KMS-11 (cell line): ENCODE measurements at regions not wholly inside any gene's neighbourhood (a gene's known extent, or its start where the extent isn't known, plus 50 kb on each side); places are given as distances from the start of the nearest gene placed in this dataset.

Experiments used
- H2AFZ ChIP-seq: fragments of 200-600 bp; sonication (generic); 2 replicates; pipeline ENCODE4 v1.6.1; 2016; ENCODE audit warnings: antibody characterized with exemption, mixed run types, low read depth
- H3K27ac ChIP-seq: fragments of 200-600 bp; sonication (generic); 2 replicates; pipeline ENCODE4 v1.6.1; 2016; ENCODE audit warnings: mild to moderate bottlenecking, mixed run types
- H3K27me3 ChIP-seq: fragments of 200-600 bp; sonication (generic); 2 replicates; pipeline ENCODE4 v1.6.1; 2017; ENCODE audit warnings: mild to moderate bottlenecking, low read depth, mixed run types, moderate library complexity; ENCODE audit not compliant: insufficient read depth
- H3K36me3 ChIP-seq: fragments of 200-600 bp; sonication (generic); 2 replicates; pipeline ENCODE4 v1.6.1; 2017; ENCODE audit warnings: mild to moderate bottlenecking, mixed run types; ENCODE audit not compliant: insufficient read depth
- H3K4me1 ChIP-seq: fragments of 200-600 bp; sonication (generic); 2 replicates; pipeline ENCODE4 v1.6.1; 2016; ENCODE audit warnings: mild to moderate bottlenecking, low read depth, mixed run types; ENCODE audit not compliant: poor library complexity, severe bottlenecking
- H3K4me2 ChIP-seq: fragments of 200-600 bp; sonication (generic); 2 replicates; pipeline ENCODE4 v1.7.0; 2016; ENCODE audit warnings: mild to moderate bottlenecking, mixed run types
- H3K4me3 ChIP-seq: fragments of 200-600 bp; sonication (generic); IDR thresholded peaks from 2 replicates; pipeline ENCODE4 v1.6.1; 2017; ENCODE audit warnings: low read depth, low read length, mixed read lengths; ENCODE audit not compliant: insufficient read depth
- H3K79me2 ChIP-seq: fragments of 200-600 bp; sonication (generic); 2 replicates; pipeline ENCODE4 v1.6.1; 2016; ENCODE audit warnings: low read depth, mixed run types; ENCODE audit not compliant: insufficient read depth
- H3K9ac ChIP-seq: fragments of 200-600 bp; sonication (generic); 2 replicates; pipeline ENCODE4 v1.6.1; 2016; ENCODE audit warnings: mild to moderate bottlenecking, mixed run types
- H4K20me1 ChIP-seq: fragments of 200-600 bp; sonication (generic); 2 replicates; pipeline ENCODE4 v1.6.1; 2016; ENCODE audit warnings: mild to moderate bottlenecking, mixed run types; ENCODE audit not compliant: insufficient read depth
- TF ChIP-seq, protein P1 (sequence below): fragments of 200-600 bp; sonication (generic); conservative IDR thresholded peaks from 2 replicates; pipeline ENCODE4 v1.6.1; 2017; ENCODE audit warnings: low read depth, mild to moderate bottlenecking, antibody characterized with exemption, low read length, moderate library complexity, mixed read lengths

DNA sequence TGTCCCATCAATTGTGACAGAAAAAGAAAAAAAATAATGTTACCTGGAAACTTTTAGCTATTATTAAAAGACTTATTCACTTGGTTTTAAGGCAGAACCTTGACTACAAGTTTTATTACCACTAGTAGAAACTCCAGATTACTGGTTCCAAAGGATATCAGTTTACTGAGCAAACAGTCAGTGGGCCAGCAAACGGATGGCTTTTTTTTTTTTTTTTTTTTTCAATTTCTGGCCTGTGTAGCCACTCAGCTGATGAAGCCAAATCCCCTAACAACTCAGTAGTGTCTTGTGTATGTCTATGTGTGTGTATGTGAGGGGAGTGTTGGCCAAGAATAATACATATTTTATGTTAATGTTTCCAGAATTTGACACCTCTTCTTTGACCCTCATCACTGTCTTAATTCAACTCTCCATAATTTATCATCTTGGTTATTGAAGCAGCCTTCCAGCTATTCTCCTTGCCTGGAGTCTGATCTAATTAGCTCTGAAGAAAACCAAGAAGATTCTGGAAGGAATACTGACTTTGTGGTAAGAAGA is 724.9 kb downstream of the NSUN3 start:
- Histone ChIP-seq H3K27ac (no peak overlapping the region), H3K4me3 (no peak overlapping the region), H3K27me3 (no peaks in the 10 kb centered on the region), H2AFZ (no peak overlapping the region), H3K9ac (no peak overlapping the region), H3K36me3 (no peaks in the 10 kb centered on the region), H3K4me1 (no peaks in the 10 kb centered on the region), H3K79me2 (no peaks in the 10 kb centered on the region), H4K20me1 (no peaks in the 10 kb centered on the region; the same call in 1 of the 2 replicates), H3K4me2 (no peak overlapping the region)
- TF ChIP-seq, protein P1, sequence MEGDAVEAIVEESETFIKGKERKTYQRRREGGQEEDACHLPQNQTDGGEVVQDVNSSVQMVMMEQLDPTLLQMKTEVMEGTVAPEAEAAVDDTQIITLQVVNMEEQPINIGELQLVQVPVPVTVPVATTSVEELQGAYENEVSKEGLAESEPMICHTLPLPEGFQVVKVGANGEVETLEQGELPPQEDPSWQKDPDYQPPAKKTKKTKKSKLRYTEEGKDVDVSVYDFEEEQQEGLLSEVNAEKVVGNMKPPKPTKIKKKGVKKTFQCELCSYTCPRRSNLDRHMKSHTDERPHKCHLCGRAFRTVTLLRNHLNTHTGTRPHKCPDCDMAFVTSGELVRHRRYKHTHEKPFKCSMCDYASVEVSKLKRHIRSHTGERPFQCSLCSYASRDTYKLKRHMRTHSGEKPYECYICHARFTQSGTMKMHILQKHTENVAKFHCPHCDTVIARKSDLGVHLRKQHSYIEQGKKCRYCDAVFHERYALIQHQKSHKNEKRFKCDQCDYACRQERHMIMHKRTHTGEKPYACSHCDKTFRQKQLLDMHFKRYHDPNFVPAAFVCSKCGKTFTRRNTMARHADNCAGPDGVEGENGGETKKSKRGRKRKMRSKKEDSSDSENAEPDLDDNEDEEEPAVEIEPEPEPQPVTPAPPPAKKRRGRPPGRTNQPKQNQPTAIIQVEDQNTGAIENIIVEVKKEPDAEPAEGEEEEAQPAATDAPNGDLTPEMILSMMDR = no peak

DNA sequence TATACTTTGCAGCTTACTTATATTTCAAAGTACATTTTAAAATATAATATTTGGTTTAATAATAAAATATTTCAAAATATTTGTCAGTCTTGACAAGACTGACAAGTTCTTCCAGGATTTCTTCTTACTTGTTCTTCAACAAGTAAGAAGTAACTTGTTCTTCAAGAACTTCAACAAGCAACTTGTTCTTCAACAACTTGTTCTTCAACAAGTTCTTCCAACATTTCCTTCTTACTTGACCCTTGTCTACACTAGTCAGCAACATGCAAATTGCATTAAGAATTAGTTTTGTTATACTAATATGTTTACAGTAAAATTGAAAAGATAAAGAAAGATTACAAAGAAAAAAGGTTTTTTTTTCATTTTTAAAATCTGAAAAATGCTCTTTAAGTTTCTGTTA is 731.7 kb downstream of the NSUN3 start:
- Histone ChIP-seq H3K9ac (no peak overlapping the region), H3K4me1 (no peaks in the 10 kb centered on the region), H2AFZ (no peak overlapping the region), H3K4me2 (no peak overlapping the region), H3K79me2 (no peaks in the 10 kb centered on the region), H3K4me3 (no peak overlapping the region), H3K36me3 (no peaks in the 10 kb centered on the region), H3K27me3 (no peaks in the 10 kb centered on the region), H3K27ac (no peak overlapping the region), H4K20me1 (no peaks in the 10 kb centered on the region; the same call in 1 of the 2 replicates)
- TF ChIP-seq, protein P1 = no peak

DNA sequence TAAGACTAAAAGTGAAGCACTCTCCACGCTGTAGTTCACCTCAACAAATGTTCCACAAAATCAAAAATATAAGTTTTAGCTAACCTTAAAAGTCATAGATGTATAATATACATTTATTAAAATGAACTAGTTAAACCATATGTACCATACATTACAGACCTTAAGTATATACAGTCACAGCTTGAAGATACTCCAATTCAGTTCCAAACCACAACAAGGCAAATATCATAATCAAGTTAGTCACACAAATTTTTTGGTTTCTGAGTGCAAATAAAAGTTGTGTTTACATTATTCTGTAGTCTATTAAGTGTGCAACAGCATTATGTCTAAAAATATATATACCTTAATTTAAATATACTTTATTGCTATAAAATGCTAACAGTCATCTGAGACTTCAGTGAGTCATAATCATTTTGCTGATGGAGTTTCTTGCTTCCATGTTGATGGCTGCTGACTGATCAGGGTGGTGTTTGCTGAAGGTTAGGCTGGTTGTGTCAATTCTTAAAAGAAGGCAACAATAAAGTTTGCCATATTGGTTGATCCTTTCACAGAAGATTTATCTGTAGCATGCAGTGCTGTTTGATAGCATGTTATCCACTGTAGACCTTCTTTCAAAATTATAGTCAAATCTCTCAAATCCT is 736.7 kb downstream of the NSUN3 start:
- H3K4me2 ChIP-seq = no peak overlapping the region
- no peak overlapping the region for H3K4me3 ChIP-seq
- TF ChIP-seq, protein P1 = no peak
- H4K20me1 ChIP-seq = no peaks in the 10 kb centered on the region
- no peak overlapping the region for H2AFZ ChIP-seq
- no peak overlapping the region for H3K9ac ChIP-seq
- H3K27me3 ChIP-seq = no peaks in the 10 kb centered on the region
- H3K36me3 ChIP-seq = no peaks in the 10 kb centered on the region
- no peaks in the 10 kb centered on the region for H3K79me2 ChIP-seq
- H3K27ac ChIP-seq = no peak overlapping the region
- H3K4me1 ChIP-seq = no peaks in the 10 kb centered on the region

DNA sequence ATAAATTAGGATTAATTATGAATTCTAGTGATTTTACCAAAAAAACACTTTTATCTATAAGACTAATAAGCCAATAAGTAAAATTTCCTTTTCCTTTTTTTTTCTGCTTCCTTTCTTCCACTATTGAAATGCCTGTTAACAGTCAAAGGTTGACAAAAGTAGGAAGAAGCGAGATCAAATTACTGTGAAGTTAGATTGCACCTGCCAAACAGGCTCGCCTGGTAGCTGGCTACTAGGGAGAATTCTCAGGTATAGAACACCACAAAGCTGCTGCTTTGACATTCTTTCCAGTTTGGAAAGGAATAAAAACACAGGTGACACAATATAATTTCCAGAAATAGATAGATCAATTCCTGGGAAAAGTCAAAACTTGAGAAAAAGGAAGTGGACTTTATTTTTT is 749.0 kb downstream of the NSUN3 start:
- Histone ChIP-seq H3K27ac (no peak overlapping the region), H3K27me3 (no peaks in the 10 kb centered on the region), H3K4me2 (no peak overlapping the region), H2AFZ (no peak overlapping the region), H3K9ac (no peak overlapping the region), H3K36me3 (no peaks in the 10 kb centered on the region), H3K79me2 (no peaks in the 10 kb centered on the region), H3K4me1 (no peaks in the 10 kb centered on the region), H3K4me3 (no peak overlapping the region), H4K20me1 (no peaks in the 10 kb centered on the region)
- TF ChIP-seq, protein P1 = no peak
